Peyer's patch (tissue), 4 donors: ENCODE measurements at regions not wholly inside any gene's neighbourhood (a gene's known extent, or its start where the extent isn't known, plus 50 kb on each side); places are given as distances from the start of the nearest gene placed in this dataset.

Experiments
- CTCF ChIP-seq, 6 experiments: fragments of 450-650 bp in 4 of 6; fragments of 200-600 bp in 2 of 6; sonication (generic) in 1 of 6; IDR thresholded peaks; one replicate each; pipeline ENCODE4 v1.5.1; 2017 to 2019; ENCODE audit warnings: antibody characterized with exemption in 6 of 6, mild to moderate bottlenecking in 3 of 6, moderate library complexity in 1 of 6
- POLR2A ChIP-seq, 2 donors: fragments of 450-650 bp; IDR thresholded peaks; one replicate each; pipeline ENCODE4 v1.5.1; 2017; ENCODE audit warnings: antibody characterized with exemption in 2 of 2, mild to moderate bottlenecking in 2 of 2, moderate library complexity in 2 of 2

- no peak for TF ChIP-seq CTCF (IDR thresholded peaks at IDR 0.05)
- TF ChIP-seq POLR2A (IDR thresholded peaks at IDR 0.05) = no peak
These were observed 605.8 kb upstream of the GOT2 start for GRCh38 chr16:59339871-59340270.
